HG02763 (cell line): ENCODE measurements at regions not wholly inside any gene's neighbourhood (a gene's known extent, or its start where the extent isn't known, plus 50 kb on each side); places are given as distances from the start of the nearest gene placed in this dataset.

ENCODE experiments used
- ATAC-seq: cut with Tn5 transposase; IDR thresholded peaks from one replicate; pipeline ENCODE4 v1.9.1; 2021; ENCODE audit warnings: mild to moderate bottlenecking, moderate library complexity; ENCODE audit not compliant: unreplicated experiment

DNA sequence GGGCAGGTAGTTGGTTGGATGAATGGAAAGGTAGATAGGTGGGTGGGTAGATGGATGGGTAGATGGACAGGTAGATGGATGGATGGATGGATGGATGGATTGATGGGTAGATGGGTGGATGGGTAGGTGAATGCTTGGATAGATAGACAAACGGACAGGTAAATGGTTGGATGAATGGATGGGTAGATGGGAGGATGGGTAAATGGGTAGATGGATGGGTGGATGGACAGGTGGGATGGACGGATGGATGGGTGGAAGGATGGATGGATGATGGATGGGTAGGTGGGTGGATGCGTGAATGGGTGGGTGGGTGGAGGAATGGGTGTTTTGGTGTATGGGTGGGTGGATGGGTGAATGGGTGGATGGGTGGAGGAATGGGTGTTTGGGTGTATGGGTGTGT, 50.1 kb upstream of the ASAP2 start:
- no peak for ATAC-seq

DNA sequence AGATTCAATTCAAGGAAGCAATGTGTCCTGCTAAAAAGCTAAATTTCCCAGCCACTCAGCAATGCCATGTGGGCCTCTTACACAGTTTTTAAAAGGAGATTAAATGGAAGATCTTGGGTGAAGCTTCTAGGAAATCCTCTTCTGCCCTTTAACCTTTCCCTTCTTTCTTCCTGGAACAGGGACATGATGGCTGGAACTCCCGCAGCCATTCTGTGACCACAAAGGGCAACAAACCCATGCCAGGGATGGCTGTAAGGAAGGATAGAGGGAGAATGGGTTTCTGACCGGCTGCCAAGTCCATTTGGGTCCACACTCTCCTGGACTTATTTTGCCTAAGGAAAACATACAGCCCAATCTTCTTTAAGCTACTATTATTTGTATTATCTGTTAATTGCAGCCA, 52.6 kb upstream of the ASAP2 start:
- no peak for ATAC-seq

DNA sequence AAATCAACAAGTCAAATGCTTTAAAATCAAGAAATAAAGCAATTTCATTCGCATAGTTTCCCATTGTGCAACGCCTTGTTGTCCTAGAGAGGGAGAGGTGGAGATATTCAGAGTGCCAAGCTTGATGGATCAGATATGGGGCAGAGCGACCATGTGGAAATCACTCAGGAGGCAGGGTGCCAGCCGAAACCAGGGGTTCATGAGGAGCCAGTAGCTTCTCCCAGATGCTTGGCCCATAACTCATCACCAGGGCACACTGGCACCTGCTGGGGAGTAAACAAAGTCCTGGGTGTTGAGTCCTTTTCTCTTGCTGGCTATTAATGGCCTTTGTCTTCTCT, 53.0 kb upstream of the ASAP2 start:
- no peak for ATAC-seq

DNA sequence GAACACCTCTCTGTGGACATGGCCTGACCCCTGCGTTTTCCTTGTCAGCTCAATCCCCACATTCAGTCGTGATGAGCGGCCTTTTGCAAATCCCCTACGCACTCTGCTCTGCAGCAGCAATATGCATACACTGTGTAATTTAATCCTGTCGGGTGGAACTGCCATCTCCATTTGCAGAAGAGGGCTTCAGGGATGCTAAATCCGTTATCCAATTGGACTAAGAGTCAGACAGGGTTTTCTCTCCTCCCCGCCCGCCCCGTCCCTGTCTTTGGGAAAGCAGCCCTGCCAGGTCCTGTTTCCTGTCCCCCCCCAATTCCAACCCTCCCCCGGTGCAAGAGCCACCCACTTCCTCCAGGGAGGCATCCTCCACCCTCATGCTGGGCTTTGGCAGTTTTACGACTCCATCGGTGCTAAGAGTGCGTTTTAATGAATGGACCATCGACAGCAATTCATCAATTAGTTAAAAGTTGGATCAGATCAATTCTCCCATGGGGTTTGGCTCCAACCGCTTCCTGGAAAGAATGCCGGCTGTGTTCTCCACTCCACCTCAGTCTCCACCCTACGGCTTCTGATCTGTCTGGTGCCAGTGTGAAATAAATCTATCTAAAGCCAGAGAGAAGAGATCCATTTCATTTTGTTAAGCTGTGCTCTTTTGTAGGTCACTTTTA, 53.5 kb upstream of the ASAP2 start:
- ATAC-seq = no peak

DNA sequence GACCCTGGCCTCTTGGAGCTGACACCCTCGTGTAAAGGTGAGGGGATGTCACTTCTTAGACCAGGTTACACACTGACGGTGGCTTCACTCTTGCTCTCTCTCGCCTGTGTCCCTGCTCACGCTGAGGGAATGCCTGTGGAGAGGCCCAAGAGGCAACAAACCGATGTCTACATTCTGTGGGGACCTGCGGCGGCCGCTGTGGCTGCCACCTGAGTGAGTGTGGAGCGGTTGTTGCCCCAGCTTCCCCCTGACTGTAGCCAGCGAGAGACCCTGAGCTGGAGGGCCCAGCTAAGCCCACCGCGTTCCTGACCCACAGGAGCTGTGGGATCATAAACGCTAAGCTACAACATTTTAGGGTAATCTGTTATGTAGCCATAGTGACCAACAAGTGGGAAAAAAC, 55.7 kb upstream of the ASAP2 start:
- no peak for ATAC-seq

DNA sequence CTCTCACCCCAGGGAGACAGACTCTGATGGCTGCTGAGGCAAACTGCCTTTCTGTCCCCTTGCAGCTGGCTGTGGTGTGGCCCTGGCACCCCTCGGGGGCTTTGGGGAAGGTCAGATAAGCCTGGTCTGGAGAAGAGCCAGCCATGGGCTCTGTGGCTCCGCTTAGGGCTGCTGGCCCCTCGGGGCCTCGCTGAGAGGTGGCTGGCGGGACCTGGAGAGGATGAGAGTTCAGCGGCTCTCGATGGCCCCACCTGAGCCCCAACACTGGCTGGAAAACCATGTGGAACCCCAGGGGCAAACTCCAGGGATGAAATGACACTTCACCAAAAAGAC, 56.1 kb upstream of the ASAP2 start:
- no peak for ATAC-seq

DNA sequence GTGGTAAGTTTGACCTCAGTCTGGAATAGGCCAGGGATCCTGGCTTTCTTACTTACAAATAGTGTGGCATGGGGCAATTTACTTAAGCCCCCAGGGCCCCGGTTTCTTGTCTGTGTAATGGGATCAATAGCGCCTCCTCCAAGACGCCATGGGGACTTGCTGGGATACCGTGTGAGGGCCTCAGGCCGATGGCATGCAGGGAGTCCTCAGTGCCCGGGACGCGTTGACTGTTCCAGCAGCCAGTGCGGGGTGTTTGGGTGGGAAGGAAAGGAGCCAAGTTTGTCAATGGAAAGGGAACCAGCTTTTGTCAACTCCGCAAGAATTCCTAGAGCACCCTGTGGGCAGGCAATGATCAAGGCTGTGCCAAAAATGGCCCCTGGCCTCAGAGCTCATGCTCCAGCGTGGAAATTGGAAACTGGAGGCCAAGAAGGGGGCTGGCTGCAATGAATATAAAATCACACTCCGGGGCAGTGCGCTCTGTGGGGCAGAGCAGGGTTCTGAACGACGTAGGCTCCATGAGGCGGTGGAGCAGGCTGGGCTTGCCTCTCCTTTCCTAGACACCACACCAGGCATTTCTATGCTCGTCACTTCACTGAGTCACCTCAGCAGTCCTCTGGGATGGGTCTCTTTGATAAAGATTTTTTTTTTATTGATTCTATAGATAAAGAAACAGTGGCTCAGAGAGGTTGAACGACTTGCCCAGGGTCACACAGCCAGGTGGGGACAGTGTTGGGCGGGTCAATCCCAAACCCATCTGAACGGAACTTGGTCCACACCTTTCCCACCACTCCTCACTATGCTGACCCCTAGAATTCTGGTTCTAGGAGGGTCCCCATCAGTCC, 56.7 kb upstream of the ASAP2 start:
- no peak for ATAC-seq

DNA sequence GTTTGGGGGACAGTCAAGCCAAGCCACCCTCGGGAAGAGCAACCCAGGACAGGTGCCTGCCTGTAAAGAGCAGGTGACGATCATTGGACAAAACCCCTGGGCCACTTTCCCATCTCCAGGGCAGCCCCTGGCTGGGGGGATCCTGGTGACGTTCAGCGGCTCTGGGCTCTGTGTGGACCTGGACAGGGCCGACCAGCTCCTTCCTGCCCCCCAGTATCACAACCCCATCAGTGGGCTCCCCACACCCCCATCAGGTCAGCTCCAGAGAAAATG, 57.3 kb upstream of the ASAP2 start:
- ATAC-seq = no peak

DNA sequence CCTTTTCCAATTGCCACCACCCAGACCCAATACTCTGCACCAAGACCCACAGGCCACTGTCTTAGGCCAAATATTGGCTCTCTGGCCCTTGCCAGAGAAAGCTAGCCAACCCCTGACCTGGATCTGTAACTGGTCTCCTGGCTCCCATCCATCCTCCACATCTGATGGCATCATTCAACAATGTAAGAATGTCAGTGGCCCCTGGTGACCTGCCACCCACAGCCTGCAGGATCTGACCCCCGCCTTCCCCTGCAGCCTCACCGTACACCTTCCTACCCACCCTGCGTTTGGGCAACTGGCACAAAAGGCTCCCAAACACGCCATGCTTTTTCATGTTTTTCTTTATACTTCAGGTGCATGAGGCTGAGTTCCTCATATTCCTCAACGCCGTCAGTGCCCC, 60.0 kb upstream of the ASAP2 start:
- no peak for ATAC-seq

DNA sequence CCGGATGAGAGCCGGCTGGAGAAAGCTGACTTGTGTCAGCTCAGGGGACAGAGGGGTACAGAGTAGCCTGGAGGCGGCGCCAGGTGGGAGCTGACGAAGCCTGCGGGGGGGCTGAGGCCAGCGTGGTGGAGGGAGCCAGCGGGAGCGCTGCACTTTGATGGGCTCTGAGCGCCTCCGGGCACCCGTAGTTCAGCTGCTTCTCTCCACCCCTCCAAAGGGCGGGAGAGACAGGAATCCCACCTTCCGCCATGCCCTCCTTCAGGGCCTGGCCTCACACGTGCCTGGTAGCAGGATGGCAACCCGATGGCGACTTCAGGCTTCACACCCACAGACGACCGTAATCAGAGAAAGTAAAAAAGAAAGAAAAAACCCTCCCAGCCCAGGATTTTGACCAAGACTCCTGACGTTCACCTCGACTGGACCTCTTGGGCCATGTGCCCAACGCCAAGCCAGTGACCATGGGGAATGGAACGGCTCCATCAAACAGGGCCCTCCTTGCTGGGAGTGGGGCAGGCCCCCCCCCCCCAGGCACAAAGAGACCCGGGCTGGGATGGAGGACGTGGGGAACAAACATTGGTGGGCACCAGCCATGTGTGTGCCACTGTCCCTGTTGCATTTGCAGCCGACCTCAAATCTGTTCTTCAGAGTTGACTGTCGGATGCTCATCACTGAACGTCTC, 60.7 kb upstream of the ASAP2 start:
- ATAC-seq = no peak

DNA sequence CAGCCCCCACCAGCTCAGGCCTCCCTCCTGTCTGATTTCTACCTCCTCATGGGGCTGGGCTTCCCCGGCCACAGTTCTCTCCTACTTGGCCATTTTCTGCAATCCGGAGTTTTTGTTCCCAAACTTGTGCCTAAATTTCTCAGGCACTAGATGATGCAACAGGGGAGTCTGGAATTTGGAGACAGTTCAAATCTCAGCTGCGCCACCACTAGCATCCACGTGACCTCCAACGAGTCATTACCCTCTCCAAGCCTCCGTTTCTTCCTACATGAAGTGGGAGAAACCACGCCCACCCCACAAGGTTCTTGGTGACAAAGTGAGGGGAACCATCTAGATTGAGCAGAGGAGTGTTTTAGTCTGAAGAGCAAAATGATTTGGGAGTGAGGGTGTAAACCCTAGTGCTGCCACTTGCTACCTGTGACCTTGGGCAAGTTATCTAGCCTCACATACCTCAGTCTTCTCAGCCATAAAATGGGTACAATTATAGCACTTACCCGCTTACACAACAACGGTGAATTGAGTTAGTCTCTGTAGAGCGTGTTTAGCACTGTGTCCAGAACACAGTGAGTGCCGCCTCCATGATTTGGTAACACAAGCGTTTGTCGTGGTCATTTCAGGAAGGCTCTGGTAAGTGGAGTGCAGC, 61.4 kb upstream of the ASAP2 start:
- no peak for ATAC-seq

DNA sequence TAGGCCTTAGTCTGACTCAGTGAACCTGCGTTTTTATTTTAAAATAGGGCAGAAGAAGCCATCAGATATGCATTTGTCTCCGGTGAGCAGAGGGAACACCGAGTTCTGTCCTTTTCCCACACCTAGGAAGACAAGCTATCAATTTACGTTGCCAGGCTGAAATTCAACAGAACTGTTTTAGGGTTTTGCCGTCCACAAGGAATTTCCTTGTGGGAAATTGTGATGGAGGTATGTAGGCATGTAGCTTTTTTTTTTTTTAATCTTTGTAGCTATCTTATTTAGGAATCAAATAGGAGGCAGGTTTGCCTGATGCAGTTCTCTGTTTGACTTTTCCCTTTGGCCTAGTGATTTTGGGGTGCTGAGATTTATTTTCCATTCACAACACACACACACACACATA, 62.0 kb upstream of the ASAP2 start:
- ATAC-seq = no peak

DNA sequence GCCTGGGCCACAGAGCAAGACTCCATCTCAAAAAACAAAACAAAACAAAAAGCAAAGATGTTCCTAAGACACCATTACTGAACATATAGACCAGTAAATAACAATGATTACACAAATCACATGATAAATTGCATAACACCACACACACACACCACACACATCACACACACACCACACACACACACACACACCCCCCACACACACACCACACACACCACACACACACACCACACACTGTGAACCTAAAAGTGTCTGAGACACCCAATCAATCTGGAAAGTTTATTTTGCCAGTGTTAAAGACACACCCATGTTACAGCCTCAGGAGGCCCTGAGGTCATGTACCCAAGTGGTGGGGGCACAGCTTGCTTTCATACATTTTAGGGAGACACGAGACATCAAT, 62.6 kb upstream of the ASAP2 start:
- ATAC-seq = no peak

DNA sequence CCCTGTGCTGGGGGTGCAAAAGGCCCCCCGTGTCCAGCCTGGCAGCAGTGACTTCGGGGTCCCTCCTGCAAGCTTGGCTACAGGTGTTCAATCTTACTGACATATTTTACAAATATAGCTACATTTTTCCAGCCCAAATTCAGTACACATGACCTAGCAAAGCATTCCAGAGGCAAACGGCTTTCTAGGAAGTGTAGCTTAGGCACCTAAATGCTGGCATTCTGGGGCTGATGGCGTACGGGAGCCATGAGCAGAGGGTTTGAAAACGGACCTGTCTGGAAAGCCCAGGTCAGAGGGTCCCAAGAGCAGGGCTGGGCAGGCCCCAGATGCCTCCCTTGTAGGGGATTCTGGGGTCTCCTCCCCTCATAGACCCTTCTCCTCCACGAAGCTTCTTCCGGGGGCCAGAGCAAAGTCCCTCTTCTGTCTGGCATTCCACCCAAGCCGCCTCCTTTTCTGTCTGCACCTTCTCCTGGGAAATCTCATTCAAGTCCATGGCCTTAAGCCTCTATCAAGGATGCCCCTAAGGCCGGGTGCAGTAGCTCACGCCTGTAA, 63.3 kb upstream of the ASAP2 start:
- no peak for ATAC-seq

DNA sequence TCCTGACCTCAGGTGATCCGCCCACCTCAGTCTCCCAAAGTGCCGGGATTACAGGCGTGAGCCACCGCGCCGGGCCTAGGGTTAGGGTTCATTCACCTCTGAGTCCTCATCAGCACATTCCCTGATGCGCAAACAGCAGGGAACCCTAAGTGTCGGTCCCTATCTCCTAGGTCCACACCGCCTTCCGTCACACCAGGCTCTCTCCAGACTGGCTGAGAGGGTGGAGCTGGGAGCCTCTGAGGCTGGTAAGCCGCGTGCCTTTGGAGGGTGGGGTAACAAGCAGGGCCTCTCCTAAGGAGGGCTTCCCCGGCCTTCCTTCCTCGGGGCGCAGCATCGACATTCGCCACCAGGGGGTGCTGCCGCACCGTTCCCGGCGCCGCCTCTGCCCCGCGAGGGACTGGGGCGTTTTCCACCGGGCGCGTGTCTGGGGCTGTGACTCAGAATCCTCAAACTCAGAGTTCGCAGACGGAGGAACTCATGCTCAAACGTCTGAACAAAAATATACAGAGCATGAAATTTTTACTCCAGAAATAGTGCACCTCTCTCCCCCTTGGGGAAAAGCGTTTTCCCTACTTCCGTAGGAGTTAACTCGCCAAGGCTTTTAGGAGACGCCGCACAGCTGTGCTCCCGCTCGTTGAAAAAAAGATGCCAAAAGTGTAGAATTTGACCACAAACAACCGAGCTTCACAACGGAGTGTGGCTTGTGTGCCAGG, 63.9 kb upstream of the ASAP2 start:
- ATAC-seq = peak; percentile 85

DNA sequence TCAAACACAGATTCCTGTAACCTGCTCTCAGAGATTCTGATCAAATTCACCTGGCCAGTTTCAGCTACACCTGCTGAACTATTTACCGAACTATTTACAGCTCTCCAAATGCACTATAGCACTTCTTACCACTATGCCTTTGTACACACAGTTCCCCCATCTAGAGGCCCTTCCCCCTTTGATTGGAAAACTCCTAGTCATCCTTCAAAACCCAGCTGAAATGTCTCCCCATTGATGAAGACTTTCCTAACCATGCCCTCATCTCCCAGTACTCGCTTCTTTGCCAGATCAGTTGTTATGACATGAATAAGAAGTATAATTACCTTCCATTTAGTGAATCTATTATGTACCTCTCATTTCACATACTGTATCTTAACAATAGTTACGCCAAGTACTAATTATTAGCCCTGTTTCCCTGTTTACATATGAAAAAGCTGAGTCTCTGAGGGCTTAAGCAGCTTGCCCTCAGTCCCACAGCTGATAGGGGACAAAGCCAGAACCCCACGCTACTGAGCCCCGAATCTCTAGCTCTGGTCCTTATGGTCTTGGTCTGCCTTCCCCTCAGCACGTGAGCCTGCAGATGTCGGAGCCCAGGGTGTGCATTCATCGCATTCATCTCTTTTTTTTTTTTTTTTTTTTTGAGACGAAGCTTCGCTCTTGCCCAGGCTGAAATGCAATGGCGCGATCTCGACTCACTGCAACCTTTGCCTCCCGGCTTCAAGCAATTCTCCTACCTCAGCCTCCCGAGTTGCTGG, 64.7 kb upstream of the ASAP2 start:
- no peak for ATAC-seq

DNA sequence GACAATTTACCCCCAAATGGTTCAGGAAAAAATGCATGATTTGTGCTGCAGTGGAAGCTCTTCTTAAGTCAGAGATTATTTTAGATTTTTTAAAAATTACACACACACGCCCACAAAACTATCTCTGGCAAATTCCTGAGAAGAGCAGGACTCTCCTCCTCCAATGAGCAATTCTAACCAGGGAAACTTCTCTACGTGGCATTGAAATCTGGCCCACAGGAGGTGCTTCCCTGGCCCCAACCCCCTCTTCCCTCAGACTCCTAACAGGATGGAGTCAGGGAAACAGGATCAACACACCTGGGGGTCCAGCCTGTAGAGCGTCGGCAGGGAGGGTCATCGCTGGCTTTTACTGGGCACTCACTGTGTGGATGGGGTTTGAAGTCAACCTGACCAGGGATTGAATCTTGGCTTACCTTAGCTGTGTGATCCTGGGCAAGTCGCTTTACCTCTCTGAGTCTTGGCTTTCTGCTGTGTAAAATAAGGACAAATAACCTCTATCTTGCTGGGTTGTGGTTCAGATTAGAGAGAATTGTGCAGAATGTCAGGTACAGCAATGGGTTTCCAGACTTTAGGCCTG, 65.4 kb upstream of the ASAP2 start:
- ATAC-seq = no peak

DNA sequence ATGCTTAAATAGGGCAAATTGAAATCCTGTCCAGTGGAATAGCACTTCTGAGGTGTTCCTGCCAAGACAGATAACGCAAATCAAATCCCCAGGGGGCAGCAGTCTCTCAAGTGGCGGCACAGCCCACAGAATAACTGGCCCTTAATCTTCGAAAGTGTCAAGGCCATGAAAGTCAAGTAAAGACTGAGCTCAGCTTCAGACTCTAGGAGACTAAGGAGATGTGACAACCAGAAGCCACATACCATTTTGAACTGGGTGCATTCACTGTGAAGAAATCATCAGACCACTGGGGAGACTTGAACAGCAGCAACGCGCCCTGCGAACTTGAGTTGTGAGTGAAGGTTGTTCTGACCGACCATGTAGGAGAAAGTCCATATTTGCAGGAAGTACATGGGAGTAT, 66.0 kb upstream of the ASAP2 start:
- no peak for ATAC-seq

DNA sequence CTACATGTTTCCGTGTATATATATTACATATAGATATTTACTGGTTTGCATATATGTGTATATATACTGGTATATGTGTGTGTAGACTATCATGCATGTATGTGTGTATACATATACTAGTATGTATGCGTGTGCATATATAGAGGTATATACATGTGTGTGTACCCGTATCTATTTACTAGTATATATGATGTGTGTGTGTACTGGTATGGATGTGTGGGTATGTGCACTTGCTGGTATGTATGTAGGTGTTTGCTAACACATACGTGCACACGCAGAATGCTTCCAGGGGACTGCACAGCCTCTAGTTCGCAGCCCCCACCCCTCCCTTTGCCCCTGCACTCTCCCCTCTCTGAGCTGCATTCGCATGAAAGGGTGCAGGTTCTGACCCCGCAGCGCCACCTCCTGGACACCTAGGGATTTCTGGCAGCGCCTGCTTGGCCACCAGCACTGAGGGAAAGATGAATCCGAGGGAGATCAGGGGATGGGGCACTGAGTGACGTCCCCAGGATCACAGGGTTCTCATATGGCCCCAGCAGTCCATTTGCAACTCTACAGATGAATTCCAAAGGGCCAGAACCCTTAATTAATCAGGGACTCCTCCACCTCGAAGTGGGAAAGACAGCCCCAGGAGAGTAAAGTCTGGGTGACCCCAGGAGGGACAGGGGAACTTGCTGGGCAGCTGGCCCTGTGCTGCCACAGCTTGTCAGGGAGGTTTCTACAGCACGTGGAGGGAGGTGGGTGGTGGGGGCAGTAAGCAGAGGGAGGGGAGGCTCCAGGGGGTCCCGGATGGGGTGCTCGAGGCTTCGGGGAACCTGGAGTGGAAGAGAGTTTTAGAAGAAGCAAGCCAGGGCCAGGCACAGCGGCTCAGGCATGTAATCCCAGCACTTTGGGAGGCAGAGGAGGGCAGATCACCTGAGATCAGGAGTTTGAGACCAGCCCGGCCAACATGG, 66.8 kb upstream of the ASAP2 start:
- ATAC-seq = no peak
